Kidney (tissue), 13 donors: ENCODE measurements at regions not wholly inside any gene's neighbourhood (a gene's known extent, or its start where the extent isn't known, plus 50 kb on each side); places are given as distances from the start of the nearest gene placed in this dataset.
A peak's percentile ranks its signal among the peaks of the same experiment; 100 is the strongest.

Source experiments
- DNase-seq, 5 donors: peaks; one replicate each; pipeline ENCODE4 v3.0.0-alpha.2; 2013 to 2020
- FAIRE-seq: peaks from 2 replicates; lab custom pipeline; 2012; peaks lifted over from hg19 to GRCh38; lab: Jason Lieb, UNC
- H3K27ac ChIP-seq, 2 donors: one replicate each; pipeline ENCODE4 v1.7.0; 2013; ENCODE audit warnings: low read depth in 2 of 2, low read length in 2 of 2, inconsistent platforms in 1 of 2
- H3K27me3 ChIP-seq: one replicate; pipeline ENCODE4 v1.7.1; 2013; ENCODE audit warnings: low read length, inconsistent platforms; ENCODE audit not compliant: control insufficient read depth, insufficient read depth
- H3K36me3 ChIP-seq, 3 donors: one replicate each; pipeline versions ENCODE4 v1.7.0 to v1.7.1; 2013; ENCODE audit warnings: low read length in 3 of 3, control low read depth in 1 of 3, inconsistent platforms in 1 of 3; ENCODE audit not compliant: insufficient read depth in 3 of 3, control insufficient read depth in 2 of 3
- H3K4me1 ChIP-seq, 3 donors: one replicate each; pipeline versions ENCODE4 v1.7.0 to v1.7.1; 2013; ENCODE audit warnings: low read length in 3 of 3, inconsistent platforms in 1 of 3, low read depth in 1 of 3; ENCODE audit not compliant: control insufficient read depth in 2 of 3, insufficient read depth in 2 of 3
- H3K4me3 ChIP-seq, 3 donors: one replicate each; pipeline versions ENCODE4 v1.7.0 to v1.8.1; 2013; ENCODE audit warnings: low read length in 3 of 3, control low read depth in 1 of 3, inconsistent platforms in 1 of 3
- H3K9ac ChIP-seq, 3 donors: one replicate each; pipeline versions ENCODE4 v1.7.0 to v1.7.1; 2013; ENCODE audit warnings: low read length in 3 of 3, control low read depth in 1 of 3, inconsistent platforms in 1 of 3
- H3K9me3 ChIP-seq, 3 donors: one replicate each; pipeline versions ENCODE4 v1.7.0 to v1.7.1; 2013; ENCODE audit warnings: low read length in 3 of 3, control low read depth in 1 of 3, inconsistent platforms in 1 of 3; ENCODE audit not compliant: control insufficient read depth in 2 of 3, insufficient read depth in 1 of 3
- intact Hi-C: fragments of 100-400 bp; cut with DNase I; formaldehyde crosslinking; loops from one replicate; pipeline ENCODE4 v1.11.1; 2022
- TF ChIP-seq, protein P1 (sequence below): IDR thresholded peaks from 3 replicates; pipeline ENCODE4 v1.5.1; 2012; ENCODE audit warnings: mild to moderate bottlenecking, moderate library complexity, borderline replicate concordance; ENCODE audit not compliant: insufficient read depth; ENCODE audit errors: extremely low read depth
- donor health status: control.
- donor health status: control.
- donor health status: control.
- donor health status: control.
- donor health status: control.
- donor health status: DM: yes; HTN: yes; CAD: no.
- donor health status: Normal renal cell carcinoma (clear cell type).

DNA sequence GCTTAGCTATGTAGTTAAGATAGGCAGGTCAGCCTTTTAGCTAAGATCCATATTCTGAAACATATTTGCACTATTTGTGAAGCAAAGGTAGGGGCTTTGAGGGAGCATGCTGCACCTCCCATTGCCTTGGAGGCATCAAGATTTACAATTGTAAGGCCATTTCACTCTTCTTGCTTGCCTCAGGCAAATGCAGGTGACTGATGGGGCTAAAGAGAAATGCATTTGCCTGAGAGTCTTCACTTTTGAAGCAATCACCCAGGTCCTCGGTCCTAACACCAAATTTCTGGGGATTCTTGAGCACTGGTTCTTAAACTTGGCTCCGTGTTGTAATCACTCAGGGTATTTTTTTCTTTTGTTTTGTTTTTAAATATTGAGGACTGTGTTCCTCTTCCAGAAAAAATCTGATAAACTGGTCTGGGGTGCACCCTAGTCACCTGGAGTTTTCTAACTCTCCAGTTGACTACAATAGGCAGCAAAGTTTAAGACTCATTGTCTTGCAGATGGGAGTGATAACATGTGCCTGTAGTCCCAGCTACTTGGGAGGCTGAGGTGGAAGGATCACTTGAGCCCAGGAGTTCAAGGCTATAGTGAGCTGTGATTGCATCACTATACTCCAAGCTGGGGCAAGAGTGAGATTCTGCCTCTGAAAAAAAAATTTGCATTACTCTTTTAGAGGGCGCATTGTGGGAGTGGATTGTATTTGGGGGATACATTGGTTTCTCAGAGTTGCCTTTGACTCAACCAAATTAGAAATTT lies 68.1 kb downstream of the EOMES start:
- H3K27ac ChIP-seq: no peak overlapping the region
- H3K4me3 ChIP-seq: no peak overlapping the region
- H3K4me1 ChIP-seq: peaks cover 0 to 3% (median 0%) of the 10 kb centered on the region in 3 donors
- H3K9me3 ChIP-seq: no peaks in the 10 kb centered on the region
- intact Hi-C loops: no loop called here
- FAIRE-seq (no peak), DNase-seq (no peak)
- H3K36me3 ChIP-seq: no peaks in the 10 kb centered on the region
- TF ChIP-seq, protein P1, sequence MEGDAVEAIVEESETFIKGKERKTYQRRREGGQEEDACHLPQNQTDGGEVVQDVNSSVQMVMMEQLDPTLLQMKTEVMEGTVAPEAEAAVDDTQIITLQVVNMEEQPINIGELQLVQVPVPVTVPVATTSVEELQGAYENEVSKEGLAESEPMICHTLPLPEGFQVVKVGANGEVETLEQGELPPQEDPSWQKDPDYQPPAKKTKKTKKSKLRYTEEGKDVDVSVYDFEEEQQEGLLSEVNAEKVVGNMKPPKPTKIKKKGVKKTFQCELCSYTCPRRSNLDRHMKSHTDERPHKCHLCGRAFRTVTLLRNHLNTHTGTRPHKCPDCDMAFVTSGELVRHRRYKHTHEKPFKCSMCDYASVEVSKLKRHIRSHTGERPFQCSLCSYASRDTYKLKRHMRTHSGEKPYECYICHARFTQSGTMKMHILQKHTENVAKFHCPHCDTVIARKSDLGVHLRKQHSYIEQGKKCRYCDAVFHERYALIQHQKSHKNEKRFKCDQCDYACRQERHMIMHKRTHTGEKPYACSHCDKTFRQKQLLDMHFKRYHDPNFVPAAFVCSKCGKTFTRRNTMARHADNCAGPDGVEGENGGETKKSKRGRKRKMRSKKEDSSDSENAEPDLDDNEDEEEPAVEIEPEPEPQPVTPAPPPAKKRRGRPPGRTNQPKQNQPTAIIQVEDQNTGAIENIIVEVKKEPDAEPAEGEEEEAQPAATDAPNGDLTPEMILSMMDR: no peak
- no peak overlapping the region for H3K9ac ChIP-seq
- H3K27me3 ChIP-seq: no peaks in the 10 kb centered on the region

DNA sequence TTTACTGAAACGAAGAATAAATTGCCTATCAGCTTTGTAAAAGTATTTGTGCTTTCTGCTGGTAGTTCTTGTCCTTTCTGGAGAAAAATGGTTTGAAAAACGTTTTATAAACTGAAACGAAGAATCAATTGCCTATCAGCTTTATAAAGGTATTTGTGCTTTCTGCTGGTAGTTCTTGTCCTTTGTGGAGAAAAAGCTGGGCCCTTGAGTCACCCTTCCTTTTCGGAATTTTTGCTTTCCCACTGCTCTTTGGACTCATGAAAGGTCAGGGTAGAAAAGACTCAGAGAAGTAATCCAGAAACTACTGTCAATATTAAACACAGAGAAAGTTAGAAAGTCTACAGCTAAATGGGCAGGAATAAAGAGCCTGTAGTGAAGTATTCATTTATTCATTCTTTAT lies 72.8 kb downstream of the EOMES start:
- peaks cover 0 to 6% (median 0%) of the 10 kb centered on the region in 3 donors for H3K4me1 ChIP-seq
- TF ChIP-seq, protein P1: no peak
- no peak overlapping the region for H3K9ac ChIP-seq
- intact Hi-C loops: no loop called here
- no peaks in the 10 kb centered on the region for H3K36me3 ChIP-seq
- peak overlapping the region in 1 of 2 donors; percentile 36 for H3K27ac ChIP-seq
- H3K9me3 ChIP-seq: no peaks in the 10 kb centered on the region
- no peak for DNase-seq
- H3K4me3 ChIP-seq: no peak overlapping the region
- FAIRE-seq: peak; percentile 46
- no peaks in the 10 kb centered on the region for H3K27me3 ChIP-seq

DNA sequence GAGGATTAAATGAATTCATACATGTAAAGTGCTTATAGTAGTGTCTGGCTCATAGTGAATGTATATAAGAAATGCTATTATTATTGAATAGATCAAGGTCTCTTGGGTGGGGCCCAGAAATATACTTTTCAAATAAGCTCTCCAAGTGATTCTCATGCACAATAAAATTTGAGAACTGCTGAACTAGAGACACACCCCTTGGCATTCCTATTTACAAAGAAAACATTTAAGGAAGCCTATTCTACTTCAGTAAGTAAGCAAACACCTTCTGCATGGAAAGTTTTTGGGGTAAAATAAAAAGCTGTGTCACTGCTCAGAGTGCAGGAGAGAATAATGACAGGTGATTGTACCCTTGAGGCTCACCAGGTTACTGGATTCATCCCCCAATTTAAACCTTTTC lies 75.2 kb downstream of the EOMES start:
- TF ChIP-seq, protein P1: no peak
- no peak overlapping the region for H3K4me3 ChIP-seq
- DNase-seq (no peak), FAIRE-seq (no peak)
- no peak overlapping the region for H3K27ac ChIP-seq
- H3K36me3 ChIP-seq: no peaks in the 10 kb centered on the region
- intact Hi-C loops: no loop called here
- H3K4me1 ChIP-seq: peaks cover 0 to 17% (median 3%) of the 10 kb centered on the region in 3 donors
- H3K9ac ChIP-seq: no peak overlapping the region
- no peaks in the 10 kb centered on the region for H3K9me3 ChIP-seq
- H3K27me3 ChIP-seq: no peaks in the 10 kb centered on the region
